ENCODE measurements at regions not wholly inside any gene's neighbourhood (a gene's known extent, or its start where the extent isn't known, plus 50 kb on each side); places are given as distances from the start of the nearest gene placed in this dataset.
A peak's percentile ranks its signal among the peaks of the same experiment; 100 is the strongest.

- TF ChIP-seq, protein P1, sequence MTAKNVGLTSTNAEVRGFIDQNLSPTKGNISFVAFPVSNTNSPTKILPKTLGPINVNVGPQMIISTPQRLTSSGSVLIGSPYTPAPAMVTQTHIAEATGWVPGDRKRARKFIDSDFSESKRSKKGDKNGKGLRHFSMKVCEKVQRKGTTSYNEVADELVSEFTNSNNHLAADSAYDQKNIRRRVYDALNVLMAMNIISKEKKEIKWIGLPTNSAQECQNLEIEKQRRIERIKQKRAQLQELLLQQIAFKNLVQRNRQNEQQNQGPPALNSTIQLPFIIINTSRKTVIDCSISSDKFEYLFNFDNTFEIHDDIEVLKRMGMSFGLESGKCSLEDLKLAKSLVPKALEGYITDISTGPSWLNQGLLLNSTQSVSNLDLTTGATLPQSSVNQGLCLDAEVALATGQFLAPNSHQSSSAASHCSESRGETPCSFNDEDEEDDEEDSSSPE (CRISPR knock-in tag; IDR thresholded peaks at IDR 0.05): peak; percentile 37; the same call in 1 of the 2 replicates
- TF ChIP-seq SMARCC2 (IDR thresholded peaks at IDR 0.05): no peak
- peak; percentile 66; the same call in 1 of the 2 replicates for TF ChIP-seq MXD4 (CRISPR knock-in tag; IDR thresholded peaks at IDR 0.05)
- no peak; the same call in 1 of the 2 replicates for TF ChIP-seq ZFP1 (CRISPR knock-in tag; IDR thresholded peaks at IDR 0.05)
- TF ChIP-seq SMAD9 (CRISPR knock-in tag; IDR thresholded peaks at IDR 0.05): no peak
- TF ChIP-seq REPIN1 (CRISPR knock-in tag; IDR thresholded peaks at IDR 0.05; ENCODE audit: borderline replicate concordance, low read depth): no peak
- TF ChIP-seq YEATS4 (CRISPR knock-in tag; IDR thresholded peaks at IDR 0.05; ENCODE audit: borderline replicate concordance): peak; percentile 45; the same call in 1 of the 2 replicates
- TF ChIP-seq SOX13 (IDR thresholded peaks at IDR 0.05): peak; percentile 72; the same call in 1 of the 2 replicates
- peak in 1 of 2 experiments; percentile 91; a peak in 2 of 4 replicates for TF ChIP-seq SOX13 (CRISPR knock-in tag; conservative IDR thresholded peaks at IDR 0.05 in 1 of 2, IDR thresholded peaks at IDR 0.05 in 1 of 2)
- TF ChIP-seq SP4 (CRISPR knock-in tag; IDR thresholded peaks at IDR 0.05): no peak; the same call in 1 of the 2 replicates
- no peak for TF ChIP-seq JUND (CRISPR knock-in tag; IDR thresholded peaks at IDR 0.05)
- 0 out of 2 replicates have a peak, but pooled peaks have one; percentile 62 for TF ChIP-seq ZNF557 (CRISPR knock-in tag; IDR thresholded peaks at IDR 0.05)
- TF ChIP-seq ZNF20 (CRISPR knock-in tag; IDR thresholded peaks at IDR 0.05): no peak
- TF ChIP-seq, protein P2, sequence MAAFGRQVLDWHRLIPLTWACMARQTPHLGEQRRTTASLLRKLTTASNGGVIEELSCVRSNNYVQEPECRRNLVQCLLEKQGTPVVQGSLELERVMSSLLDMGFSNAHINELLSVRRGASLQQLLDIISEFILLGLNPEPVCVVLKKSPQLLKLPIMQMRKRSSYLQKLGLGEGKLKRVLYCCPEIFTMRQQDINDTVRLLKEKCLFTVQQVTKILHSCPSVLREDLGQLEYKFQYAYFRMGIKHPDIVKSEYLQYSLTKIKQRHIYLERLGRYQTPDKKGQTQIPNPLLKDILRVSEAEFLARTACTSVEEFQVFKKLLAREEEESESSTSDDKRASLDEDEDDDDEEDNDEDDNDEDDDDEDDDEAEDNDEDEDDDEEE (CRISPR knock-in tag; IDR thresholded peaks at IDR 0.05): no peak
- TF ChIP-seq SP5 (CRISPR knock-in tag; IDR thresholded peaks at IDR 0.05; ENCODE audit: borderline replicate concordance, low read depth): peak; percentile 86
- peak; percentile 37; the same call in 1 of the 2 replicates for TF ChIP-seq ZNF292 (CRISPR knock-in tag; IDR thresholded peaks at IDR 0.05; ENCODE audit: borderline replicate concordance, low read depth)
- no peak for TF ChIP-seq ZNF660 (CRISPR knock-in tag; IDR thresholded peaks at IDR 0.05; ENCODE audit: borderline replicate concordance, low read depth)
- TF ChIP-seq HDAC6 (IDR thresholded peaks at IDR 0.05; ENCODE audit: low read depth, low read length): no peak
- TF ChIP-seq TCF7 (IDR thresholded peaks at IDR 0.05; ENCODE audit: low read depth): peak; percentile 56
- TF ChIP-seq SMARCE1 (IDR thresholded peaks at IDR 0.05; ENCODE audit: borderline replicate concordance): no peak
- TF ChIP-seq ELF4 (CRISPR knock-in tag; IDR thresholded peaks at IDR 0.05; ENCODE audit: borderline replicate concordance): no peak
- peak; percentile 51; the same call in 1 of the 2 replicates for TF ChIP-seq HNF4G (IDR thresholded peaks at IDR 0.05; ENCODE audit: borderline replicate concordance, low read depth, low read length)
- TF ChIP-seq HNF4G (CRISPR knock-in tag; IDR thresholded peaks at IDR 0.05; ENCODE audit: borderline replicate concordance, low read depth): 0 out of 2 replicates have a peak, but pooled peaks have one; percentile 18
- TF ChIP-seq ZNF564 (CRISPR knock-in tag; IDR thresholded peaks at IDR 0.05): no peak
- TF ChIP-seq CREB1 (IDR thresholded peaks at IDR 0.05): no peak
- TF ChIP-seq CREB1 (CRISPR knock-in tag; IDR thresholded peaks at IDR 0.05): peak; percentile 61
- no peak for TF ChIP-seq SRSF1 (optimal IDR thresholded peaks at IDR 0.05; ENCODE audit: low read depth, low read length)
- TF ChIP-seq ZNF430 (CRISPR knock-in tag; IDR thresholded peaks at IDR 0.05): no peak; the same call in none of the 2 replicates
- no peak for TF ChIP-seq SP140L (CRISPR knock-in tag; IDR thresholded peaks at IDR 0.05; ENCODE audit: borderline replicate concordance)
- TF ChIP-seq ZFX (CRISPR knock-in tag; IDR thresholded peaks at IDR 0.05; ENCODE audit: low read depth): no peak
Observed at GRCh38 chr1:105632342-105633196, 1423.9 kb upstream of the PRMT6 start (continued).
